Fibroblast of lung (primary cell): ENCODE measurements at regions not wholly inside any gene's neighbourhood (a gene's known extent, or its start where the extent isn't known, plus 50 kb on each side); places are given as distances from the start of the nearest gene placed in this dataset.
A peak's percentile ranks its signal among the peaks of the same experiment; 100 is the strongest.

ENCODE experiments used
- DNase-seq, 2 donors: peaks; one replicate each; pipeline versions ENCODE4 v3.0.0 to v3.0.0-alpha.2; 2010; ENCODE audit warnings: low read depth in 2 of 2
- H2AFZ ChIP-seq: 2 replicates; pipeline ENCODE4 v1.5.1; 2012; ENCODE audit warnings: low read length, control low read depth, inconsistent platforms
- H3K27ac ChIP-seq: 2 replicates; pipeline ENCODE4 v1.5.1; 2011; ENCODE audit warnings: low read length, control low read depth; ENCODE audit not compliant: insufficient read depth
- H3K27me3 ChIP-seq: 2 replicates; pipeline ENCODE4 v1.5.1; 2011; ENCODE audit warnings: mild to moderate bottlenecking, low read length; ENCODE audit not compliant: control insufficient read depth, insufficient read depth
- H3K36me3 ChIP-seq: 2 replicates; pipeline ENCODE4 v1.5.1; 2011; ENCODE audit warnings: low read length; ENCODE audit not compliant: control insufficient read depth, insufficient read depth
- H3K4me1 ChIP-seq: 2 replicates; pipeline ENCODE4 v1.5.1; 2011; ENCODE audit warnings: low read length; ENCODE audit not compliant: control insufficient read depth, insufficient read depth; ENCODE audit errors: extremely low read depth
- H3K4me2 ChIP-seq: 2 replicates; pipeline ENCODE4 v1.5.1; 2011; ENCODE audit warnings: low read length, control low read depth; ENCODE audit not compliant: insufficient read depth; ENCODE audit errors: extremely low read depth
- H3K4me3 ChIP-seq, 4 experiments: fragments of 200-600 bp in 1 of 4; sonication (generic) in 1 of 4; replicated peaks in 1 of 4; 2 replicates each; pipeline ENCODE4 v1.5.1; 2011 to 2016; ENCODE audit warnings: low read length in 4 of 4, low read depth in 3 of 4, mild to moderate bottlenecking in 3 of 4, control low read depth in 2 of 4, inconsistent platforms in 1 of 4, mixed read lengths in 1 of 4; ENCODE audit not compliant: insufficient read depth in 1 of 4; ENCODE audit errors: control extremely low read depth in 1 of 4
- H3K79me2 ChIP-seq: 2 replicates; pipeline ENCODE4 v1.5.1; 2012; ENCODE audit warnings: mild to moderate bottlenecking, low read length, inconsistent platforms; ENCODE audit not compliant: control insufficient read depth, insufficient read depth
- H3K9ac ChIP-seq: 2 replicates; pipeline ENCODE4 v1.5.1; 2011; ENCODE audit warnings: mild to moderate bottlenecking, low read length, control low read depth; ENCODE audit not compliant: insufficient read depth
- H3K9me3 ChIP-seq: 2 replicates; pipeline ENCODE4 v1.5.1; 2012; ENCODE audit warnings: low read depth, low read length; ENCODE audit not compliant: control insufficient read depth, insufficient read depth
- H4K20me1 ChIP-seq: 2 replicates; pipeline ENCODE4 v1.5.1; 2011; ENCODE audit warnings: low read length; ENCODE audit not compliant: control insufficient read depth, insufficient read depth; ENCODE audit errors: extremely low read depth
- EZH2 ChIP-seq: IDR thresholded peaks from 2 replicates; pipeline ENCODE4 v1.5.1; 2012; ENCODE audit warnings: low read length, control low read depth, mild to moderate bottlenecking; ENCODE audit errors: missing control alignments
- TF ChIP-seq, protein P1 (sequence below), 2 donors: IDR thresholded peaks in 1 of 2; conservative IDR thresholded peaks in 1 of 2; 1 replicate in 1 of 2; 2 replicates in 1 of 2; pipeline ENCODE4 v1.5.1; 2011 to 2012; ENCODE audit warnings: low read length in 2 of 2, control low read depth in 1 of 2, inconsistent platforms in 1 of 2, low read depth in 1 of 2, mild to moderate bottlenecking in 1 of 2

DNA sequence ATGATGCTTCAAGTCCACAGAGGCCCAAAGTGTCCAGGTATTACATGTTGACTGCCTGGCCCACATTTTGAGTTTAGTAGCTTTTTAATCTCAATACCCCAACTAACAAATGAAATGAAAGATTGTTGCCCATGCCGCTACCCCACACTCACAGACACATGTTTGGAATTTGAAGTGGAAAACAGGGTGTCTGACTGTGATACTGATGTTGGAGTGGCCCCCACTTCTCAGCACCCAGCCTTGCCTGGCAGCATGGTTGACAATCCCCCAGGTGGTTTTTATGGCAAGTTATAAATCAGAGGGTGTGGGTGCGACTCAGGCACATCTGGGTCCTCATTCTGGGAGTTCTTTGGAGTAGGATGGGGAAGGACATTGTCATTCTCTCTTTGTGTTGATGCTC, 314.7 kb upstream of the ZNF32 start:
- Histone ChIP-seq H3K9ac (no peak overlapping the region), H3K4me1 (peaks cover 5% of the 10 kb centered on the region), H3K4me2 (no peak overlapping the region), H3K36me3 (no peaks in the 10 kb centered on the region), H3K27me3 (peaks cover 18% of the 10 kb centered on the region), H3K27ac (no peak overlapping the region), H2AFZ (no peak overlapping the region), H3K79me2 (no peaks in the 10 kb centered on the region), H3K9me3 (no peaks in the 10 kb centered on the region), H3K4me3 (no peak overlapping the region), H4K20me1 (no peaks in the 10 kb centered on the region)
- no peak for TF ChIP-seq EZH2
- TF ChIP-seq, protein P1, sequence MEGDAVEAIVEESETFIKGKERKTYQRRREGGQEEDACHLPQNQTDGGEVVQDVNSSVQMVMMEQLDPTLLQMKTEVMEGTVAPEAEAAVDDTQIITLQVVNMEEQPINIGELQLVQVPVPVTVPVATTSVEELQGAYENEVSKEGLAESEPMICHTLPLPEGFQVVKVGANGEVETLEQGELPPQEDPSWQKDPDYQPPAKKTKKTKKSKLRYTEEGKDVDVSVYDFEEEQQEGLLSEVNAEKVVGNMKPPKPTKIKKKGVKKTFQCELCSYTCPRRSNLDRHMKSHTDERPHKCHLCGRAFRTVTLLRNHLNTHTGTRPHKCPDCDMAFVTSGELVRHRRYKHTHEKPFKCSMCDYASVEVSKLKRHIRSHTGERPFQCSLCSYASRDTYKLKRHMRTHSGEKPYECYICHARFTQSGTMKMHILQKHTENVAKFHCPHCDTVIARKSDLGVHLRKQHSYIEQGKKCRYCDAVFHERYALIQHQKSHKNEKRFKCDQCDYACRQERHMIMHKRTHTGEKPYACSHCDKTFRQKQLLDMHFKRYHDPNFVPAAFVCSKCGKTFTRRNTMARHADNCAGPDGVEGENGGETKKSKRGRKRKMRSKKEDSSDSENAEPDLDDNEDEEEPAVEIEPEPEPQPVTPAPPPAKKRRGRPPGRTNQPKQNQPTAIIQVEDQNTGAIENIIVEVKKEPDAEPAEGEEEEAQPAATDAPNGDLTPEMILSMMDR (conservative IDR thresholded peaks at IDR 0.05 in 1 of 2, IDR thresholded peaks at IDR 0.05 in 1 of 2; ENCODE audit: low read depth in 1 of 2, low read length in 2 of 2): no peak
- no peak for DNase-seq

DNA sequence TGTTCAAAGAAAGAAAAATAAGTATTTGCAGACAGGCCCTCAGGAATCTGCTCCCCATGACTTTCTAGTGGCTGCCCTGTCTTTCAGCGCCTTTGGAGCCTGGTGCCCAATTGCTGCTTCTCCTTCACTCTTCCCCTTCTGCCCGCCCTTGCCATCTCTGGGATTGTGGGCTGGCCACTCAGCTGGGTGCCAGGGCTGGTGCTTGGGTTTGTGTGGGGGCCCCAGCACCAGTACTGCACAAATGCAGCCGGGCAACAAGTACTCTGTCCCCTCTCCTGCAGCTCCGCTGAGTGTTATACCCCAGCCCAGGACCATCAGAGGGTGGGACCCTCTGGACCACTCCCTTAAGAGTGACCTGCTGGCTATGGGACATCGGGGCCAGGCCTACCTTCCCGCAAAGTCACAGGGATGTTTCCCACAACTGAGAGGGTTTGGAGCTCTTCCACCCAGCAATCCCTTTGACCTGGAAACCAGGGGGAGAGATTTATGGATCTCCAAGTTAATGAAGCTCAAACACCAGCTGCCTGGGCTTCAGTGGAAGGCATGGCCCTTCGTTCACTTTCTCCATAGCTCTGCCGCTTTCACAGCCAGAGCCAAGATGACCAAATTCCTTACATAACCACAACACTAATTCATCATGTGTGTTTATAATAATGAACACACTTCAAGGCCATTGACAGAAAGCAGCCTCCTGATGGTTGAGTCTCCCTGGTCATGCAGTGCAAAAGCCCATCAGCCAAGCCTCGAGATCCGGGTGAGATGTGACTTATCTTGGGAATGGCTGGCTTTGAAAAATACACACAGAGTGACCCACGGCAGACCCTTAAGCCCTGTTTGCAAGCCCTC, 313.9 kb upstream of the ZNF32 start:
- Histone ChIP-seq H3K36me3 (no peaks in the 10 kb centered on the region), H2AFZ (no peak overlapping the region), H4K20me1 (no peaks in the 10 kb centered on the region), H3K79me2 (no peaks in the 10 kb centered on the region), H3K4me1 (peaks cover 5% of the 10 kb centered on the region), H3K4me3 (no peak overlapping the region), H3K9ac (no peak overlapping the region), H3K27me3 (peaks cover 12% of the 10 kb centered on the region), H3K27ac (no peak overlapping the region), H3K9me3 (no peaks in the 10 kb centered on the region), H3K4me2 (no peak overlapping the region)
- peak; percentile 83 to 89 for DNase-seq
- TF ChIP-seq, protein P1 (conservative IDR thresholded peaks at IDR 0.05 in 1 of 2, IDR thresholded peaks at IDR 0.05 in 1 of 2; ENCODE audit: low read depth in 1 of 2, low read length in 2 of 2): no peak
- no peak for TF ChIP-seq EZH2

DNA sequence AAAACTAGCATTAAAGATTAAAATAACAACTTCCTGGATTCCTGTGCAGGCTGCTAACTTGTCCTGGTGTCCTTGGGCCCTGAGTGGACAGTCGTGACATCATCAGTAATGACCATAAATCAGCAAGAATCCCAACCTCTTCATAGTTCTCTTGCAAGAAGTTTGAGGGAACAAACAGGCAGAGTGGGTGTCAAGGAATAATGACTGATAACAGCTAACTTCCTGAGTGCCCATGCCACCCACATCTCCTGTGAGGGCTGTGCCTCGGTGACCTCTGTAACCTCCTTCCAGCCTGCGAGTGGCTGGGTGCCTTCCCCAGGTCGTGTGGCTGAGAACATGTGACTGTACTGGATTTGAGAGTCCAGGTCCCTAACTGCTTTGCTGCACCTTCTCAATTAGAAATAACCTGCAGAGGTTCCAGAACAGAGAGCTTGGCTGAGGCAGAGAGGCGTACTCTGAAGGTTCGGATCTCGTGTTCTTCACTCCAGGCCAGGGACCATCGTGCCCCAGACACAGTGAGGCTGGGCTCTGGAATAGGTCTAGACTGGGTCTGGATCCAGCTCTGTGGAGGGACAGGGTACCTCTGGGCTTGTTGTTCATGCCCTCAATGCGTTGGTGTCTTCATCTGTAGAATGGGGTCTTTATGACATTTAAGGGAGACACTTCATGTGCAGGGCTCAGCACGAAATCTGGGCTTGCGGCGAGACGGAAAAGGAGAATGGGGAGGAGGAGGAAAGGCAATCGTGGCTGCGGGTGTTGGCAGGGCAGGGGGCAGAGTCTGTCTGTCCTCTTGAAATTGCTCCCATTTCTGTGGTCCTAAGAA, 313.1 kb upstream of the ZNF32 start:
- H3K9me3 ChIP-seq: no peaks in the 10 kb centered on the region
- no peak for TF ChIP-seq EZH2
- TF ChIP-seq, protein P1 (conservative IDR thresholded peaks at IDR 0.05 in 1 of 2, IDR thresholded peaks at IDR 0.05 in 1 of 2; ENCODE audit: low read depth in 1 of 2, low read length in 2 of 2): no peak
- no peaks in the 10 kb centered on the region for H4K20me1 ChIP-seq
- DNase-seq: peak in 1 of 2 donors; percentile 41
- H3K27ac ChIP-seq: no peak overlapping the region
- H3K4me1 ChIP-seq: peaks cover 5% of the 10 kb centered on the region
- H3K27me3 ChIP-seq: peaks cover 15% of the 10 kb centered on the region
- no peak overlapping the region for H3K4me2 ChIP-seq
- no peaks in the 10 kb centered on the region for H3K79me2 ChIP-seq
- no peak overlapping the region for H3K4me3 ChIP-seq
- no peak overlapping the region for H2AFZ ChIP-seq
- H3K9ac ChIP-seq: no peak overlapping the region
- H3K36me3 ChIP-seq: no peaks in the 10 kb centered on the region
